ENCODE measurements at regions not wholly inside any gene's neighbourhood (a gene's known extent, or its start where the extent isn't known, plus 50 kb on each side); places are given as distances from the start of the nearest gene placed in this dataset.

DNA sequence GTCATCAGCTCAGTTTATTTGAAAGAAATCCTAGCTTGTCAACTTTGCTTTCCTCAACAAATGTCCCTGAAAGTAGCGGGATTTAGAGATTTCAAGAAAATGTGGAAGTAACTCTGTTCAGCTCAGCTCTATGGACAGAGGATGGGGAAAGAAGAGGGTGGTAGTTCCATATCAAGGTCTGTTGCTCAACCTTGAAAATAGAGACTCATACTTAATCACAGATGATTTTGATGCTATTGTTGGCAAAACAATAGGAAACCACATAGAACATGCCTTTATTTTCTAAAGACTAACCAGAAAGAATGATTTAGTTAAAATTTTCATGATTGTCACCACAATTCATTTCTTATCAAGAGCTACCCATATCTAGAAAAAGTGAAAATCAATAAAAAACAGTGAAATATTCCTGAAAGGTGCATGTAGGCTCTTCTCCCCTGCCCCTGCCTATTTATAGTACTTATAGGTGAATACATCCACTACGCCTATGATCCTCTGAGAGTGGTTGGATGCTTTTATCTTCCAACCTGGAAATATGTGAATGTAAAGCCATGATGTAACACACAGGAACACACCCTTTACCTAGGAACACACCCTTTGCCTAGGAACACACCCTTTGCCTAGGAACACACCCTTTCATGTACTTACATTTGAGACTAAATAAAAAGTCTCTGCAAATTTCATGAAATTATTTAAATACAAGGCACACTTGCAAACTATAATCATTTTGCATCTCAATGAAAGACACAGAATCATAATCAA lies 65.8 kb downstream of the ETAA1 start:
- H3K27ac ChIP-seq, result no peak overlapping the region
- TF ChIP-seq, protein P1, sequence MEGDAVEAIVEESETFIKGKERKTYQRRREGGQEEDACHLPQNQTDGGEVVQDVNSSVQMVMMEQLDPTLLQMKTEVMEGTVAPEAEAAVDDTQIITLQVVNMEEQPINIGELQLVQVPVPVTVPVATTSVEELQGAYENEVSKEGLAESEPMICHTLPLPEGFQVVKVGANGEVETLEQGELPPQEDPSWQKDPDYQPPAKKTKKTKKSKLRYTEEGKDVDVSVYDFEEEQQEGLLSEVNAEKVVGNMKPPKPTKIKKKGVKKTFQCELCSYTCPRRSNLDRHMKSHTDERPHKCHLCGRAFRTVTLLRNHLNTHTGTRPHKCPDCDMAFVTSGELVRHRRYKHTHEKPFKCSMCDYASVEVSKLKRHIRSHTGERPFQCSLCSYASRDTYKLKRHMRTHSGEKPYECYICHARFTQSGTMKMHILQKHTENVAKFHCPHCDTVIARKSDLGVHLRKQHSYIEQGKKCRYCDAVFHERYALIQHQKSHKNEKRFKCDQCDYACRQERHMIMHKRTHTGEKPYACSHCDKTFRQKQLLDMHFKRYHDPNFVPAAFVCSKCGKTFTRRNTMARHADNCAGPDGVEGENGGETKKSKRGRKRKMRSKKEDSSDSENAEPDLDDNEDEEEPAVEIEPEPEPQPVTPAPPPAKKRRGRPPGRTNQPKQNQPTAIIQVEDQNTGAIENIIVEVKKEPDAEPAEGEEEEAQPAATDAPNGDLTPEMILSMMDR (conservative IDR thresholded peaks at IDR 0.05), result no peak

DNA sequence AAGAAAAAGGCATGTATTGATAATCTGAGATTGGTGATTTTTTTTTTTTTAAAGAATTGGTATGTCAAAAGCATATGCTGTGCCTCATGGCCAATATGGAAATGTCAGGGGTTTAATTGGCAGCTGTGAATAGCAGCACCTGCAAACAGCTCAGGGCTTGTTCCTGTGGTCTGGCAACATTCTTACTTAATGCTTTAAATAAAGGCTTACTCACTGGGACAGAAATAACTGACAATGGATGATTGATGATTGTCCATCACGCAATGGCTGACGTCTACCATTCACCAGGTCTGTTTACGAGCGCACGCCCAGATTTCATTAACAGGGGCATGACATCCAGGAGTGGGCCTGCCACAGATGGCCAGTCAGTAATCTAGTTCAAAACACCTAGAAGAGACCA lies 66.7 kb downstream of the ETAA1 start:
- H3K27ac ChIP-seq, result no peak overlapping the region
- TF ChIP-seq, protein P1 (conservative IDR thresholded peaks at IDR 0.05), result no peak

DNA sequence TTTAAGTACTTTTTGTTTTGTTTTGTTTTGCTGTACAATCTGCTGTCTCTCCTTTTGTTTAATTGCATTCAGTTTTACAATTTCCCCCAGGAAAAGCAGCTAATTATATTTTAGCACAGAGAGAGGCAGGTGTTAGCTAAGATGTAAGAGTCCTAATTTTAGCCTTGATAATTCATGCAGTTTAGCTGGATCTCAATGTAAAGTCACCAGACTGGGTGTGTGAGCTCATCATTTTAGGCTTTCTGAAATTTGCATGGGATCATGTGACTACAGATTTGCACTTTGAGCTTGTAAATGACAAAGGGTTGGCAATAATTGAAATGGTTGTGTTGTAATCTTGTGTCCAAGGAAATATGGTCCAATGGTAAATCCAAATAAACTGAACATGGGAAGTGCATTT lies 68.5 kb downstream of the ETAA1 start:
- no peak overlapping the region for H3K27ac ChIP-seq
- TF ChIP-seq, protein P1 (conservative IDR thresholded peaks at IDR 0.05), result no peak

DNA sequence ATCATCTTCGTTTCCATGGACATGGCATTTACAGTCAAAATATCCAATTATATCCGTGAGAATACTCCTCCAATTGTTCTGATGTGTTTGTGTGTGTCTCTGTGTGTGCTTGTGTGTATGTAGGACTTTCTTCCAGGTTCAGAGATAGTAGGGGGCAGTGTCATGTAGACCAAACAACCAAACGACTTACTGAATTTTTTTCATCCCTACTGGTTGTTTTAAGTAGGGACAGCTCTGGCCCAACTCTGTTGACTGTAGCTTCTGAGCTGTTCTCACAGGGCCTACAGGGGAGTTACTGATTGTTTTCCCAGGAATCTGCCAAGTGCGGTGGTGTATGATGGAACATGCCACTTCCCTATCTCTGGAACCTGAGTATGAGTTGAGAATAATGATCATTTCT lies 69.6 kb downstream of the ETAA1 start:
- TF ChIP-seq, protein P1 (conservative IDR thresholded peaks at IDR 0.05), result no peak
- no peak overlapping the region for H3K27ac ChIP-seq

DNA sequence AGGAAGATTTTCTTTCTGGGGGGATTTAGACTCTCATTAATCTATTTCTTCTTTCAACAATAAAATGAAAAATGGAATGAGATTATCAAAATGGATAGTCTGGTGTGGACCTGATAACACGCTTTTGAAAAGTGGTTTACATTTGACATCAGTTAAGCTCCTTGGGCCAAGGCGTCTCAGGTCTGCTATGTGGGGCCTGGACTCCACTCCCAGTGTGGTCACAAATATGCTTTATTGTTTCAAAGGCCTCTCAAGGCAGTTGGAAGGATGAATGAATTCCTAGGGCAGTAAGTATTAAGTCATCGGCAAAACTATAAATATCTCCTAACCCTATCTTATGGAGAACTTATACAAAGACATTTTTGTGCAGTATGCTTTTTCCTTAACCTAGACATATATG lies 74.5 kb downstream of the ETAA1 start:
- no peak overlapping the region for H3K27ac ChIP-seq
- TF ChIP-seq, protein P1 (conservative IDR thresholded peaks at IDR 0.05), result no peak

DNA sequence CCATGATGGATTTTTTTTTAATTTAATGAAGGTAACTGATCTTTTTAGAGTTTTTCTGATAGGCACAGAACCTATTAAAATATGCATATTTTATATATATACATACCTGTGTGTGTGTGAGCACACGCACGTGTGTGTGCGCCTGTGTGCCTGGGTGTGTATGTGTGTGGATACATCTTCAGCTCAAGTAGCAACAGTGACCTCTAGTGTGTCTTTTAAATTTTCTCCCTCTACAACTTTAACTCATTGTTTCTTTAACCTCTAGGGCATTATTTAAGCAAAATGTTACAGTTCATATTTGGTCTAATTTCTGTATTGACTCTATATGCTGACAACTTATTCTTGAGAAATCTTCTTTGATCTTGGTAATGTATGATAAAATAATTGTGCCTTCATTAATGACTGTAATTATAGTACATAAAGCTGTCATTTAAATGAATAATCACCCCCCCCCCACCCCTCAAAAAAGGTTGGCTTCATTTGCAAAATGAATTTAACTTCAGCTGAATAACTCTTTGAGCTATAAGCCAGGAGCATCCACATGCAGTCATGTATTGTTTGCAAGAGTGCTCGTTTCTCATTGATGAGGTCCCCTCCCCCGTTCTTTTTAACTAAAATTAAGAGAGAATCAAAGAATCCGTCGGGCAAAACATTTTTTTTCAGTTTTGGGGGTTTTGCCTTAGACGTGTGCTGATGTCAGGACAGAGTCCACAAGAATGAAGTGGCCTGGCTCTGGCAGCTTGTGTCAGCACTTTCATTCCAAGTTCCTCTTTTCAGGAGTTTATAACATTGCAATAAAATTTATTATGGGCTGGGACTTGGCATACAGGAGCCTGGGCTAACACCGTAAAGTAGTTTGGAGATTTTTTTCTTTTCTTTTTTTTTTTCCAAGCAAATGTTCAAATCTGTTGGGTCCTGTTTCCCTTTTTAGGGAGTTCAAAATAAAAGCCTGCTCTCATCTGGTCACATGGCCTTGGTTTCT lies 80.0 kb downstream of the ETAA1 start:
- TF ChIP-seq, protein P1 (conservative IDR thresholded peaks at IDR 0.05), result peak; percentile 90
- no peak overlapping the region for H3K27ac ChIP-seq

DNA sequence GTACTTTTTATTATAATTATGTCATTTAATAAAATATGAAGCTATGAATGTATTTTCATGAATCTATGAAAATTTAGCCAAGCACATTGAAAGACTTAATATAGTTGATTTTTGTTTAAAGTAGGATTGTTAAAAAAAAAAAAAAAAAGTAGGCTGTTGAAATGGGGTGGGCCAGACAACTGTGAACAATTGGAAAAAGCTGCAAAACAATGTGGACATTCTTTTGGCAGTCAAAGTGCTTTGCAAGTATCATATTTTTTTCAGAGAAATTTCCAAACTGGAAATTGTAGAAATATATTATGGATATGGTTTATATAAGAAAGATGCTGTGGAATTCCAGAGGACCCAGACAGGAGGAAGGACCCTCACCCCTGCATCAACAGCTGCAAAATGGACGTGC lies 82.1 kb downstream of the ETAA1 start:
- TF ChIP-seq, protein P1 (conservative IDR thresholded peaks at IDR 0.05), result no peak
- no peak overlapping the region for H3K27ac ChIP-seq
